Tibial artery (tissue), 4 donors: ENCODE measurements at regions not wholly inside any gene's neighbourhood (a gene's known extent, or its start where the extent isn't known, plus 50 kb on each side); places are given as distances from the start of the nearest gene placed in this dataset.
A peak's percentile ranks its signal among the peaks of the same experiment; 100 is the strongest.
"Not testable (repeated sequence)": the region's sequence is repeated elsewhere in the genome, so short reads cannot be mapped to it uniquely, and the experiment has no call there.

Experiments
- DNase-seq, 2 donors: peaks; one replicate each; pipeline ENCODE4 v3.0.0-alpha.2; 2019
- H3K27ac ChIP-seq, 2 donors: fragments of 200-600 bp; sonication (generic) in 1 of 2; 1 replicate in 1 of 2; 2 replicates in 1 of 2; pipeline ENCODE4 v1.5.1; 2018 to 2019; ENCODE audit warnings: mild to moderate bottlenecking in 1 of 2
- H3K27me3 ChIP-seq, 2 donors: fragments of 200-600 bp; sonication (generic) in 1 of 2; one replicate each; pipeline versions ENCODE4 v1.5.1 to v1.6.0; 2016 to 2019
- H3K36me3 ChIP-seq, 3 donors: fragments of 200-600 bp; sonication (generic) in 2 of 3; one replicate each; pipeline ENCODE4 v1.5.1; 2016 to 2019; ENCODE audit warnings: mild to moderate bottlenecking in 2 of 3
- H3K4me1 ChIP-seq, 4 donors: fragments of 200-600 bp; sonication (generic) in 2 of 4; 1 replicate in 3 of 4; 2 replicates in 1 of 4; pipeline ENCODE4 v1.5.1; 2016 to 2019
- H3K4me3 ChIP-seq, 2 donors: fragments of 200-600 bp; sonication (generic) in 1 of 2; 1 replicate in 1 of 2; 2 replicates in 1 of 2; pipeline ENCODE4 v1.5.1; 2018 to 2019; ENCODE audit warnings: mild to moderate bottlenecking in 2 of 2
- H3K9me3 ChIP-seq, 3 donors: fragments of 200-600 bp; sonication (generic) in 1 of 3; one replicate each; pipeline ENCODE4 v1.5.1; 2016 to 2019
- intact Hi-C: fragments of 100-400 bp; cut with DNase I; formaldehyde crosslinking; loops from one replicate; pipeline ENCODE4 v1.15.0; 2023; ENCODE audit warnings: low total_unique reads
- TF ChIP-seq, protein P1 (sequence below), 2 experiments: fragments of 200-600 bp in 1 of 2; fragments of 450-650 bp in 1 of 2; IDR thresholded peaks; one replicate each; pipeline ENCODE4 v1.5.1; 2017 to 2019; ENCODE audit warnings: antibody characterized with exemption in 2 of 2, mild to moderate bottlenecking in 1 of 2, moderate library complexity in 1 of 2

DNA sequence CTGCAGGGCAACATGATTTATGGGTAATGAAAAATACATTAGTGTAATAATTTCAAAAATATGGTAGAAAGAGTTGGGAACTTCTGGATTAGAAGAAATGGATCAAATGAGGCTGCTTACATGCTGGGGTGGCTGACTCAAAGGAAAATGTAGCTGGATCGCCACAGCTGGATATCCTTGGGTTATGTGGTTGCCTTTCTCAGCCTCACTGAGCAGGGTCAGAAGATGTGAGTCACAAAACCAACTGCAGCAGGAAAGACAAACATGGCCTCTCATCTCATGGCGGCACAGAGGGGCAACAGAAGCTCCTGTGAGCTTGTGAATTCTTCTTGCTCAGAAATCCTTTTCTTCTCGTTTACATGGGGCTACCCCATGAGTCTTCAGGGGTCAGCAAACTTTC is 317.1 kb upstream of the SPRED2 start:
- Histone ChIP-seq H3K27ac (no peak overlapping the region), H3K27me3 (no peaks in the 10 kb centered on the region), H3K4me3 (no peak overlapping the region), H3K4me1 (peaks cover 0 to 15% (median 5%) of the 10 kb centered on the region in 4 donors), H3K9me3 (no peaks in the 10 kb centered on the region), H3K36me3 (no peaks in the 10 kb centered on the region)
- no peak for DNase-seq
- TF ChIP-seq, protein P1, sequence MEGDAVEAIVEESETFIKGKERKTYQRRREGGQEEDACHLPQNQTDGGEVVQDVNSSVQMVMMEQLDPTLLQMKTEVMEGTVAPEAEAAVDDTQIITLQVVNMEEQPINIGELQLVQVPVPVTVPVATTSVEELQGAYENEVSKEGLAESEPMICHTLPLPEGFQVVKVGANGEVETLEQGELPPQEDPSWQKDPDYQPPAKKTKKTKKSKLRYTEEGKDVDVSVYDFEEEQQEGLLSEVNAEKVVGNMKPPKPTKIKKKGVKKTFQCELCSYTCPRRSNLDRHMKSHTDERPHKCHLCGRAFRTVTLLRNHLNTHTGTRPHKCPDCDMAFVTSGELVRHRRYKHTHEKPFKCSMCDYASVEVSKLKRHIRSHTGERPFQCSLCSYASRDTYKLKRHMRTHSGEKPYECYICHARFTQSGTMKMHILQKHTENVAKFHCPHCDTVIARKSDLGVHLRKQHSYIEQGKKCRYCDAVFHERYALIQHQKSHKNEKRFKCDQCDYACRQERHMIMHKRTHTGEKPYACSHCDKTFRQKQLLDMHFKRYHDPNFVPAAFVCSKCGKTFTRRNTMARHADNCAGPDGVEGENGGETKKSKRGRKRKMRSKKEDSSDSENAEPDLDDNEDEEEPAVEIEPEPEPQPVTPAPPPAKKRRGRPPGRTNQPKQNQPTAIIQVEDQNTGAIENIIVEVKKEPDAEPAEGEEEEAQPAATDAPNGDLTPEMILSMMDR (IDR thresholded peaks at IDR 0.05): no peak
- intact Hi-C loops: no loop called here

DNA sequence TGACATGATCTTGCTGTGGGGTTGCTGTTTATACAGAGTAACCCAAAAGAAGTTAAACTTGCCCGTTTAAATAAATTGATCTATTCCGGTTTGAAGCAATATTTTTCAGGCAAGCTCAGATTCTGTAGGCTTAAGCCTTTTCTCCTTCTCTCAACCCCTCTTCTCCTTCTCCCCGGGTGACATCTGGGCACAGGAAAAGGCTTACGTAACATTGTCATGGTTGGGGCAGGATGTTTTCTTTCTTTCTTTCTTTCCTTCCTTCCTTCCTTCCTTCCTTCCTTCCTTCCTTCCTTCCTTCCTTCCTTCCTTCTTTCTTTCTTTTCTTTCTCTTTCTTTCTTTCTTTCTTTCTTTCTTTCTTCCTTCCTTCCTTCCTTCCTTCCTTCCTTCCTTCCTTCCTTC is 315.5 kb upstream of the SPRED2 start:
- H3K27me3 ChIP-seq, H3K9me3 ChIP-seq, H3K4me3 ChIP-seq, DNase-seq, H3K27ac ChIP-seq, H3K36me3 ChIP-seq, intact Hi-C loops: not testable (repeated sequence)
- H3K4me1 ChIP-seq: peaks cover 0 to 15% (median 5%) of the 10 kb centered on the region in 4 donors

DNA sequence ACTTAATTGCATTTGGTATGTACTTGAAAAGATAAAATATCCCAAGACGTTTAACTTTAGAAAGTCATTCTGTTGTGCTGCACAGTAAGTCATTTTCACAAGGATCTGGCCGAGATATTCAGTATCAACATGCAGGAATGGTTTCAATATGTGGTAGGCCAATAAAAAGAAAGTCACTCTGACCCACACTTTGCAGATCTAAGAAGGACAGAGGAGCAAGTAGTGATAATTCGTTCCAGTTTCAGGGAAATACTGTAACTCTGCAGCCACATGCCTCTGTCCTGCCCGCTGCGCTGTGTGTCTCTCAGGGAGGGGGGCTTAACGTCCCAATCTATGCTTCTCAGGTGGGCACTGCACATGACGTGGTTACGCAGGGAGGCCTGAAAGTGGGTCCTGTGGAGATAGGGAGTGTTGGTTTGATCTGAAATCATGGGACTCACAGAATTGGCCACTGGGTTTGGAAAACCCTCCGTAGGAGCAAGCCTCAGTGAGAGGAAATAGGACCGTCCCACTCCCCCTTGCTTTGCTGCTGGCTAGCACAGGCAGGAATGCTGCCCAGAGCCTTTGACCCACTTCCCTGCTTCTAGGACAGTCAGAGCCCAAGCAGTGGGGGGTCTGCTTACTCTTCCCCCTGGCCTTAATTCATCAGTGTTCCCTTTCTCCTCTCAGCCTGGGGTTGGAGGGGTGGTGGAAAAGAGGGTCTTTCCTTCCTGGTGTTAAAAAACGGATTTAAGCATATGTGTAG is 314.7 kb upstream of the SPRED2 start:
- H3K27me3 ChIP-seq: no peaks in the 10 kb centered on the region
- DNase-seq: no peak
- no peaks in the 10 kb centered on the region for H3K9me3 ChIP-seq
- peak overlapping the region in 1 of 2 donors; percentile 16 for H3K4me3 ChIP-seq
- no peaks in the 10 kb centered on the region for H3K36me3 ChIP-seq
- intact Hi-C loops: no loop called here
- H3K27ac ChIP-seq: no peak overlapping the region
- H3K4me1 ChIP-seq: peaks cover 0 to 15% (median 5%) of the 10 kb centered on the region in 4 donors
- TF ChIP-seq, protein P1 (IDR thresholded peaks at IDR 0.05): no peak

GRCh38 chr2:65744477-65745200 is 312.2 kb upstream of the SPRED2 start:
- Histone ChIP-seq H3K27me3 (no peaks in the 10 kb centered on the region), H3K9me3 (no peaks in the 10 kb centered on the region), H3K27ac (no peak overlapping the region), H3K4me1 (peaks cover 0 to 15% (median 5%) of the 10 kb centered on the region in 4 donors), H3K4me3 (no peak overlapping the region), H3K36me3 (no peaks in the 10 kb centered on the region)
- DNase-seq: no peak
- intact Hi-C loops: no loop called here
- TF ChIP-seq, protein P1 (IDR thresholded peaks at IDR 0.05): no peak

DNA sequence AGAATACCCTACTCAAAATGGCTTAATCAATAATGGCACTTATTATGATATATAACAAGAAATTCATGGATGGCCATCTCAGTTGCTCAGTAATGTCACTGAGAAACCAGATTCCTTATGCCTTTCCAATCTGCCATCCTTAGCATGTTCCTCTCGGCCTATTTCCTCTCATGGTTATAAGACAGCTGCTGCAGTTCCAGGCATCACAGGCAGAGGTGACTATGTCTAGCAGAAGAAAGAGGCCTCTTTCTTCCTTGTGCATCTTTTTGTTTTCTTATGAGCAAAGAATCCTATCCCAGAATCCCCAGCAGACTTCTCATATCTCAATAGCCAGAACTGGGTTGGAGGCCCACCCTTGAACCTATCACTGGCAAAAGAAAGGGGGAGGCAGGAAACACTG is 310.6 kb upstream of the SPRED2 start:
- Histone ChIP-seq H3K27ac (no peak overlapping the region), H3K4me1 (peaks cover 0 to 15% (median 5%) of the 10 kb centered on the region in 4 donors), H3K4me3 (no peak overlapping the region), H3K27me3 (no peaks in the 10 kb centered on the region), H3K36me3 (no peaks in the 10 kb centered on the region), H3K9me3 (no peaks in the 10 kb centered on the region)
- DNase-seq: no peak
- TF ChIP-seq, protein P1 (IDR thresholded peaks at IDR 0.05): no peak
- intact Hi-C loops: no loop called here

- intact Hi-C loops: no loop called here
- no peaks in the 10 kb centered on the region for H3K36me3 ChIP-seq
- TF ChIP-seq, protein P1 (IDR thresholded peaks at IDR 0.05): no peak
- H3K4me3 ChIP-seq: no peak overlapping the region
- H3K27me3 ChIP-seq: no peaks in the 10 kb centered on the region
- no peaks in the 10 kb centered on the region for H3K4me1 ChIP-seq
- DNase-seq: no peak
- no peak overlapping the region for H3K27ac ChIP-seq
- no peaks in the 10 kb centered on the region for H3K9me3 ChIP-seq
These were observed 307.5 kb upstream of the SPRED2 start for GRCh38 chr2:65739927-65740326.
